ENCODE measurements at regions not wholly inside any gene's neighbourhood (a gene's known extent, or its start where the extent isn't known, plus 50 kb on each side); places are given as distances from the start of the nearest gene placed in this dataset.
A peak's percentile ranks its signal among the peaks of the same experiment; 100 is the strongest.

- H3K27ac ChIP-seq: no peak overlapping the region
- intact Hi-C loops (cut with micrococcal nuclease; ENCODE audit: unreplicated experiment): no loop called here
- H3K4me3 ChIP-seq: no peak overlapping the region
- DNase-seq: no peak
- H2AFZ ChIP-seq: no peak overlapping the region
- peaks cover 25% of the 10 kb centered on the region for H3K4me1 ChIP-seq (replicated peaks; ENCODE audit: insufficient read depth)
- CTCF ChIA-PET: no interaction called here
- H3K4me2 ChIP-seq: no peak overlapping the region
- peaks cover 24% of the 10 kb centered on the region for H3F3A ChIP-seq (ENCODE audit: insufficient read depth, low read depth)
- H3K9me3 ChIP-seq (ENCODE audit: insufficient read depth, low read depth): no peaks in the 10 kb centered on the region
- POLR2A ChIA-PET (ENCODE audit: unreplicated experiment): no interaction called here
- no TSS peak for BruUV-seq (replicated peaks)
- no peaks in the 10 kb centered on the region for H3K9me2 ChIP-seq (ENCODE audit: insufficient read depth)
- no peaks in the 10 kb centered on the region for H4K20me1 ChIP-seq (ENCODE audit: insufficient read depth)
- H3K79me2 ChIP-seq (ENCODE audit: low read depth): no peaks in the 10 kb centered on the region
- TF ChIP-seq EZH2 (IDR thresholded peaks at IDR 0.05; ENCODE audit: low read depth) (no peak), CTCF (conservative IDR thresholded peaks at IDR 0.05) (no peak)
- H3K36me3 ChIP-seq (ENCODE audit: low read depth): no peaks in the 10 kb centered on the region
- H3K27me3 ChIP-seq (ENCODE audit: insufficient read depth, low read depth): no peaks in the 10 kb centered on the region
Observed at GRCh38 chr5:110896901-110897300, 158.1 kb downstream of the SLC25A46 start.

GRCh38 chr5:110899566-110900412 lies 161.0 kb downstream of the SLC25A46 start:
- no peak for DNase-seq
- Histone ChIP-seq H4K20me1 (ENCODE audit: insufficient read depth) (no peaks in the 10 kb centered on the region), H3K9me2 (ENCODE audit: insufficient read depth) (no peaks in the 10 kb centered on the region), H3K4me2 (peak overlapping the region; percentile 55), H3K4me1 (replicated peaks; ENCODE audit: insufficient read depth) (peaks cover 30% of the 10 kb centered on the region), H3K27me3 (ENCODE audit: insufficient read depth, low read depth) (no peaks in the 10 kb centered on the region), H3K36me3 (ENCODE audit: low read depth) (no peaks in the 10 kb centered on the region), H3K4me3 (no peak overlapping the region), H3K79me2 (ENCODE audit: low read depth) (no peaks in the 10 kb centered on the region), H2AFZ (no peak overlapping the region), H3F3A (ENCODE audit: insufficient read depth, low read depth) (peaks cover 25% of the 10 kb centered on the region), H3K27ac (peak overlapping the region; percentile 57; the same call in 1 of the 2 replicates), H3K9me3 (ENCODE audit: insufficient read depth, low read depth) (no peaks in the 10 kb centered on the region; the same call in 1 of the 2 replicates)
- POLR2A ChIA-PET (ENCODE audit: unreplicated experiment): no interaction called here
- CTCF ChIA-PET: no interaction called here
- no TSS peak for BruUV-seq (replicated peaks)
- intact Hi-C loops (cut with micrococcal nuclease; ENCODE audit: unreplicated experiment): no loop called here
- no peak for TF ChIP-seq EZH2 (IDR thresholded peaks at IDR 0.05; ENCODE audit: low read depth)
- TF ChIP-seq CTCF (conservative IDR thresholded peaks at IDR 0.05): no peak

GRCh38 chr5:110900829-110901228 lies 162.0 kb downstream of the SLC25A46 start:
- intact Hi-C loops (cut with micrococcal nuclease; ENCODE audit: unreplicated experiment): no loop called here
- Histone ChIP-seq H3K9me3 (ENCODE audit: insufficient read depth, low read depth) (no peaks in the 10 kb centered on the region; the same call in 1 of the 2 replicates), H3K27ac (peak overlapping the region; percentile 57), H3K4me3 (no peak overlapping the region), H4K20me1 (ENCODE audit: insufficient read depth) (no peaks in the 10 kb centered on the region), H3K9me2 (ENCODE audit: insufficient read depth) (no peaks in the 10 kb centered on the region), H3K4me1 (replicated peaks; ENCODE audit: insufficient read depth) (peaks cover 30% of the 10 kb centered on the region), H2AFZ (no peak overlapping the region), H3K27me3 (ENCODE audit: insufficient read depth, low read depth) (no peaks in the 10 kb centered on the region), H3F3A (ENCODE audit: insufficient read depth, low read depth) (peaks cover 25% of the 10 kb centered on the region), H3K36me3 (ENCODE audit: low read depth) (no peaks in the 10 kb centered on the region), H3K79me2 (ENCODE audit: low read depth) (no peaks in the 10 kb centered on the region), H3K4me2 (peak overlapping the region; percentile 55)
- ChIA-PET CTCF (no interaction called here), POLR2A (ENCODE audit: unreplicated experiment) (no interaction called here)
- no peak for TF ChIP-seq CTCF (conservative IDR thresholded peaks at IDR 0.05)
- no peak for TF ChIP-seq EZH2 (IDR thresholded peaks at IDR 0.05; ENCODE audit: low read depth)
- BruUV-seq (replicated peaks): no TSS peak
- peak in 1 of 2 experiments; percentile 88 for DNase-seq
